NCI-H2081 (cell line): ENCODE measurements at regions not wholly inside any gene's neighbourhood (a gene's known extent, or its start where the extent isn't known, plus 50 kb on each side); places are given as distances from the start of the nearest gene placed in this dataset.
"Not testable (repeated sequence)": the region's sequence is repeated elsewhere in the genome, so short reads cannot be mapped to it uniquely, and the experiment has no call there.

ENCODE experiments used
- DNase-seq, 2 experiments: peaks; one replicate each; lab custom pipeline; 2025; lab: John Stamatoyannopoulos, UW

DNA sequence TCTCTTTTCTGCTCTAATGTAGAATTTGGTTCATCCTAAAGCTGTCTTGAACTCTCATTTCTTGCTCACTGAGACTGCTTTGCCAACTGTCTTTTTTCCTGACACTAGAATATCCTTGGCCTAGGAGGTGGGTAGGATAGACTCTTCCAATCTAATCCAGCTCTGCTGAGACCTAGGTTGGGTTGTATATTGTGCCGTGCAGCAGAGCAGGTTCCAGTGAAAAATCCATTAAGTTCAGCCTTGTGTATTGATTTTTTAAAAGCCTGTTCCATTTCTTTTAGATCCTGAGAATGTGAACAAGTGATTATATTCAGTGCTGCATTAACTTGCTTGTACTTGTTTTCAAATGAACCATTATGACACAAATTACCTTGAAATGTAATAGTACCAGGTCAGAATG lies 539.6 kb downstream of the LRRC70 start:
- no peak for DNase-seq

DNA sequence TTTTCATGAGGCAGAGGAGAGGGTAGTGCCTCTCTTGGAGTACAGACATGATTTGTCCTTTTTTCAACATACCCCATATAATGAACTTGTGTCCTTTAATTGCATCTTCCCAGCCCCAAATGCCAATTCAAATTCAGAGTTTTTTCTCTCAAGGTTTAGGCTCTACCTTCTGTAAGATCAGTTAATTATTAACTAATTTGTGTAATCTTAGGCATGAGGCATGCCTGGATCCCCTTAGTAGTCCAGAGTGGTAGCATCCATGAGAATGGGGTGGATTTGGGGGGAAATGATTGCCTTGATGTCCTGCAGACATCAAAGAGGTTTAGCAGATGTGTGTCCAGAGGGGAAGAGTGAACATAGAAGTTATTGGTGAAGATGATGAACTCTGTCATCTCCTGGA lies 533.3 kb downstream of the LRRC70 start:
- DNase-seq: no peak

DNA sequence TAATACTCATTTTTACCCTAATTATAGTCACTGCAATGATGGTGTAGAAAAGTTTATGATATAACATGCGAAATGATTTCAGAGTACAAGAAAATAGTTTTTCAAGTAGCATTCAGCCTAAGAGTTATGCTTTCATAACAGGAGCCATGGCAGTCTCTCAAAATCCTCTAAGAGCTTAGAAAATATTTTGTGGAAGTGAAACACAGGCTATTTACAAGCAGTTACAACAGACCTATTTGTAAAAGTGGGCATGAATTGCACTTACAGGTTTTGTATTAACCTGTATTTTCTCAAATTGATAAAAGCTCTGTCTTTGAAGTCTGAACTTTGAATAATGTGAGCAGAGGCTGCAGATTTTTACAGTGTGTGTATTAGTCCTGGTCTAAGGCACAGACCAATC lies 523.3 kb downstream of the LRRC70 start:
- no peak for DNase-seq

DNA sequence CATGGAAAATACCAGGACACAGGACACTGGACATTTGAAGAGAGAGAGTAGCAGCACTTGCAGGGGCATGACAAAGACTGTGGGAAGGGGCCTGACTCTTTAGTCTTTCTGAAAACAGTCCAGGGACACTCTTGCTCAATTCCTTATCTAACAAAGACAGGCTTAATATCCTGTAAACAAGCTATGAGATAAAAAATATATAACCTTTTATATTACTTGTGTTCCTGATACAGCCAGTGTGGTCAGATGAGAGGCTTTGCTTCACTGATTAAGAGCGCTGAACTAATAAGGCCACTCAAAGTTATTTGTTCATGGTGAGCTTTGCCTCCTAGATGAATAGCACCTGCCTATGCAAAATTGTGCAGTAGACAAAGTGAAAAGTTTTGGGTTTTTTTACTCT lies 518.7 kb downstream of the LRRC70 start:
- no peak for DNase-seq

DNA sequence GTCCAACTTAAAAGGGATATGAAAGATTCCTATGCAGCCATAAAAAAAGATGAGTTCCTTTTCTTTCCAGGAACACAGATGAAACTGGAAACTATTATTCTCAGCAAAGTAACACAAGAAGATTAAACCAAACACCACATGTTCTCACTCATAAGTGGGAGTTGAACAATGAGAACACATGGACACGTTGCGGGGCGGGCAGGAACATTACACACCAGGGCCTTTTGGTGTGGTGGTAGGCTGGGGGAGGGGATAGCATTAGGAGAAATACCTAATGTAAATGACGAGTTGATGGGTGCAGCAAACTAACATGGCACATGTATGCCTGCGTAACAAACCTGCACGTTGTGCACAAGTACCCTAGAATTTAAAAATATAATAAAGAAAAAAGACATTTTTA lies 516.1 kb downstream of the LRRC70 start:
- DNase-seq: no peak

DNA sequence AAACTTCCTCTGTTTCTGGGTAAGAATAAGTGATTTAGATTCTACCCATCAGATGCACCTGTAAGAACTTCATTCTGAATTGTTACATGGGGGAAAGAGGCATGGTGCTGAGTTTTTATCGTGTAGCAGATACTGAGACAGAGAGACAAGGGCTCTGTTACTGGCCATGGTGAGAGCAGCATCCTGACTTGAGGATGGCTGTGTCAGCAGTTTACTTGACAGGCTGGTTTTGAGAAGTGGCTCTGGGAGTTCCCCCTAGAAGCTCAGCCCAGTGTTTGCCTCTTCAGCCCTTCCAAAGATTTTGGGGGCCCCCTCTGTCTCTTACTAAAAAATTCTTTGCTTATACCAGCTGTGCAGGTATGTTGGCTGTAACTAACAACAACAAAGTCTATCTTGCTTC lies 510.5 kb downstream of the LRRC70 start:
- no peak for DNase-seq

DNA sequence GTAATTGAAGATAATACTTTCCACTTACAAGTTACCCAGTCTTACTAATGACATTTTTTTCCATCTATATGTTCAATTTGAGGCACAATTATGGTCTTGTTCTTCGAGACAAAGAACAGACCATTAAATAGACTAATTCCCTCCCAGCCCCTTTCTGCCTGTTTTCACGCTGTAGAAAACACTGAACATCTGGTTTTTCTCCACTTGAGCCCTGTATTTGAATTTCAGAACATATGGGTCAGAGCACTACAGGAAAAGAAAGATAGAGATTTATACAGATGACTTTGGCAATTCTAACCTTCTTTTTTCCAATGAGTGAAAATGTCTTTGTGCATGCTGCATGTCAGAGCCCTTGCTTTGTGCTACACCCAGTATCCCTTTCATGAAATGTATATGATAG lies 506.9 kb downstream of the LRRC70 start:
- DNase-seq: no peak

DNA sequence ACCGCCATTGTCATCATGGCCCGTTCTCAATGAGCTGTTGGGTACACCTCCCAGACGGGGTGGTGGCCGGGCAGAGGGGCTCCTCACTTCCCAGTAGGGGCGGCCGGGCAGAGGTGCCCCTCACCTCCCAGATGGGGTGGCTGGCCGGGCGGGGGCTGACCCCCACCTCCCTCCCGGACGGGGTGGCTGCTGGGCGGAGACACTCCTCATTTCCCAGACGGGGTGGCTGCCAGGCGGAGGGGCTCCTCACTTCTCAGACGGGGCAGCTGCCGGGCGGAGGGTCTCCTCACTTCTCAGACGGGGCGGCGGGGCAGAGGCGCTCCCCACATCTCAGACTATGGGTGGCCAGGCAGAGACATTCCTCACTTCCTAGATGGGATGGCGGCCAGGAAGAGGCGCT lies 505.1 kb downstream of the LRRC70 start:
- not testable (repeated sequence) for DNase-seq

DNA sequence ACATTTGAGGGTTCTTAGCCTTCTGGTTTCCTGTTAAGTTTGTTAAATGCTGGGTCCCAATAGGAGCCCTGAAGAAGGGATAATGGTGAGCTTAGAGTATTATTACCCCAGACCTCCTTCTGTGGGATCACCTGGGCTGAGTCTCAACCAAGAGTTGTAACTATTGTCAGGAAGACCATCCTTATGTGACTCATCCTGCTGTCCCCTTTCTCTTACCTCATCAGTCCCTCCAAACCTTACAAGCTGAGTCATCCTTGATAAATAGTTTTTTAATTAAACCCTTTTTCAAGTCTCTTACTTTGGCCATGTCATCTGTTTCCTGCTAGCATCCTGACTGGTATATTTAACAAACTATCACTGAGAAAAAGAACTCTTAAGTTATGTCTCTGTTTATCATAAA lies 502.8 kb downstream of the LRRC70 start:
- DNase-seq: no peak

DNA sequence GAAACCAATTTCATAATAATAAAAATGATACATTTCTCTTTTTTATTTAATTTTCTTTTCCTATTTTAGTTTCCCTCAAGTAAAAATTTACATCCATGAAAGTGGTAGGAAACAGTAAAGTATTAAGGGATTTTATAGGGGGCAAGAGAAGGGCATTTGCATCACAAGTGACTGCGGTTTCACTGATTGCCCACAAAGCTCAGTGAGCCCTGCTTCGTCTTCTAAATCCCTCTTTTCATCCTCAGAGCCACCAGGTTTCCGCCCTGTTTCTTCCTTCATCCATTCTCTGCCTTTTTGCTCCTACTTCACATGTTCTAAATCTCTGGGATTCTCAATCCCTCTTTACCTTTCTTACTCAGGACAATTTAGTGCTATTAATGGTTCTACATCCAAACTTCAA lies 491.4 kb downstream of the LRRC70 start:
- DNase-seq: no peak

DNA sequence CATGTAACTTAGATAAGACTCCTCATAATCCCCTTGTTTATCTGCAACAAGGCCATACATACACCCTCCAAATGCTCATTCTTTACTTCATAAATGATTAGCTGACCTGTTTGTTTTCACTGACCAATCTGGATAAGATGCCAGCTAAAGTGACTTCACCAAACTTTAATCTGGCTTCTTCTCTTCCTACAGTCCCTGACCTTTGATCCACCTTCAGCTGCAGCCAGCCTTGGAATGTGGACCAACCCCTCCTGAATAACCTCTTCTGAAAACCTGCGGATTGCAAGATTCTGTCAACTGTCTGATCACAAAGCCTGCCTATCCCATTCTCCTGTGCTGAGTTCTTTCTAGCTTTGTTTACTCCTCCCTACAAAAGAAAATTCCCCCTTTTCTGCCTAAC lies 476.8 kb downstream of the LRRC70 start:
- DNase-seq: no peak

DNA sequence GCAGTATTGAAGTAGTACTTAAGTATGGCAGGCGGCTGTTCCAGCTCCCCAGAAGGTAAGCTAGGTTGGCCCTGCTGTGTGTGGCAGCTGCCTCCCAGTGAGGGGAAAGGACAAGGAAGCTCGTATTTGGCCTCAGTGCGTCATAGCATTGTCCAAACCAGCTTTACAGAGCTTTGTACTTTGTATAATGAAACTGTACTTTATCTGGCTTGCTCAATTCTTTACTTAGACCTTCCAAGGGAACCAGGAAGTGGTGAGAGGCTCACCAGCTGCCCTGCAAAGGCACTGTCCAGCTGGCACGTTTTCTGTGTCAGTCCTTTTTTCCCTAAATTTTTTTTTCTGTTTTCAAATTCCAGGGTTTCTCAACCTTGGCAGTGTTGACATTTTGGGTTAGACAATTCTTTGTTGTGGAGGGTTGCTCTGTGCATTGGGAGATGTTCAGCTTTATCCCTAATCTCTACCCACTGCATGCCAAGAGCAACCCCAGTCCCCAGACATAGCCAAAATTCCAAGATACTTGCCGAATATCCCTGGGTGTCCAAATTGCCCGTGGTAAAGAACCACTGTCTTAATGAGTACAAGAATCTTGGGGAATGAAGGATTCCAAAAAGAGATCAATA lies 474.5 kb downstream of the LRRC70 start:
- DNase-seq: no peak

DNA sequence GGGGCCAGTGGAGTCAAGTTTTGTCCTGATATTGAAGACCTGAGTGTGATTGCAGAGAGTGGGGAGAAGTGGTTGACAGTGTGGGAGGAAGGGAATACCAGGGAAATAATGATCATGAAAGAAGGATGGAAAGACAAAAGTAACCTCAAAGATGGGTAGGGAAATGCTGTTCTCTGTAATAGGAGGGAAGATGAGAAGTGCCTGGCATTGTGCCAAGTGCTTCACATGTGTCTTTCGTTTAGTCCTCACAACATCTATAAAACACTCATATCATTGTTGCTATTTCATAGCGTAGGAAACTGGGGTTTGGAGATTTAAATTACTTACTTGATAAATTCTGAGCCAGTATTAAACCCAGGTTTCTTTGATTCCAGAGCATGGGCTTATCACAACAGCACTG lies 472.3 kb downstream of the LRRC70 start:
- DNase-seq: no peak

DNA sequence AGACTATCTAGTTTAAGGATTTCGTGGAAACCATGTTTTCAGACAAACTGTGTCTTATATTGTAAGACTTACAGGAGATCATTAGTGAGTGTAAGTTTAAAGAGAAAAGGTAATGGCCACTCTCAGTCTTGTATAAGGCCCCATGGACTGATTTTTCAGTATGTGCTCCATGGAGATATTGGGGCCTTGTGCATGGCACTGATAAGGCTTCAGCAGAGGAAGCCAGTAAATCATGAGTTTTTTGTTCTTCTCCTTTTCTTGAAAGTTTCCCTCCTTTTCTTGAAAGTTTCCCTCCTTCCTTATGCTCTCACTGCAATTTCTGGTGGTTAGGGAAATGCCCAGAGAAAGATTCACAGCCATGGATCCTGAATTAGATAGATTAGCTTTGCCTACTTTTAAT lies 471.3 kb downstream of the LRRC70 start:
- DNase-seq: no peak

DNA sequence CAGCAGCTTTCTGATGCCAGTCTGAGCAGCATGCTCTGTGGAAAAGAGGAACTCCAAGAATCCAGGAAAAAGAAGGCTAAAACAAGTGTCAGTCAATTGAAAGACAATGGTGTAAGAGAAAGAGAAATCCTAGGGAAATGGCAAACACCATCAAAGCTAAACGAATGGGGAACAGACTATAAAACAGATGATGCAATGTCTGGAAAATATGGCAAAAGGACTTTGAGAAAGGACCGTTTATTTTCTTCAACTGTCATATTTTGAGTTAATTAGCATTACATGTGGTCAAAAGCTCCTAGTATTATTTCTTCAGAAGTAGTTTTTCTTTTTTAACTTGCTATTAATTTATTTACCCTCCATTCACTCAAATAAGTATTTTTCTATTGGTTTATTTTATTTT lies 465.2 kb downstream of the LRRC70 start:
- no peak for DNase-seq

DNA sequence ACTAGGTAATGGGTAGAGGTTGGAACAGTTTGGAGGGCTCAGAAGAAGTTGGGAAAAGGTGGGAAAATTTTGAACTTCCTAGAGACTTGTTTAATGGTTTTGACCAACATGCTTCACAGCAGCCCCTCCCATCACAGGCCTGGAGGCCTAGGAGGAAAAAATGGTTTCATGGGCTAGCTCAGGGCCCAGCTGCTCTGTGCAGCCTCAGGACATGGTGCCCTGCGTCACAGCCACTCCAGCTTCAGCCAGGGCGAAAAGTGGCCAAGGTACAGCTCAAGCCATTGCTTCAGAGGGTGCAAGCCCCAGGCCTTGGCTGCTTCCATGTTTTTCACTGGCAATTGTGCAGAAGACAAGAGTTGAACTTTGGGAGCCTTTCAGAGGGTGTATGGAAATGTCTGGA lies 453.7 kb downstream of the LRRC70 start:
- no peak for DNase-seq

DNA sequence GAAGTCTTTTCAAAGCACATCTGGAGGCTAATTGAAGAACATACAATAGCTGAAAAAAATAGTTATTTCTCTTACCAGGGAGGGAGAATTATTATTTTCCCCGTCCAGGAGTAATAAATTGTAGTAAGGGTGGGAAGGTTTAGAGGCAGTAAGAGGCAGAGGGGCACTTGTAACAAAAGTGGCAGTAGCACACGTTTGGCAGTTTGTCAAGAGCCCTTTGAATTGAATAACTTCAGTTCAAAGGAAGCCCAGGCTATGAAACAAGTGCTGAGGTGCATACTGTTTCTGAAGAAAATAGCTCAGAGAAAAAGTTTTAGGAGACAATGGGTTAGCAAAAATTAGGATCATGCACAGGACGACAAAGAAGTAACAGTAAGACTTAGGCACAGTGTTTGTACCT lies 451.3 kb downstream of the LRRC70 start:
- DNase-seq: no peak

DNA sequence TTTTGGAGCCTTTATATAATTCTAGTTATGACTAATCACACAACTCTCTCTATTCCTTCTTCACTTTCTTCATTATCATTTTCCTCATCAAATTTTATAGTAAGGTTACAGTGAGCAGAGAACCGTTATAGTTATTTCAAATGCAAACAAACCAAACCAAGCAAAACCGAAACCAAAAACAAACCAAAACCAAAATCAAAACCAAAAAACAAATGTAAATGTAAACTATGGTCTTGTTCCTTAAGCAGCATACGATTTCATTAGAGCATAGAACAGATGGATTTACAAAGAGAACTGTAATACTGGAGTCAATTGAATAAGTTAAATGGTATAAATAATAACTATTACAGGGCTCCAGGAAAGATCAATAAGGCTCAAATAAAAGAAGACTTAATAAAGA lies 447.1 kb downstream of the LRRC70 start:
- DNase-seq: no peak

DNA sequence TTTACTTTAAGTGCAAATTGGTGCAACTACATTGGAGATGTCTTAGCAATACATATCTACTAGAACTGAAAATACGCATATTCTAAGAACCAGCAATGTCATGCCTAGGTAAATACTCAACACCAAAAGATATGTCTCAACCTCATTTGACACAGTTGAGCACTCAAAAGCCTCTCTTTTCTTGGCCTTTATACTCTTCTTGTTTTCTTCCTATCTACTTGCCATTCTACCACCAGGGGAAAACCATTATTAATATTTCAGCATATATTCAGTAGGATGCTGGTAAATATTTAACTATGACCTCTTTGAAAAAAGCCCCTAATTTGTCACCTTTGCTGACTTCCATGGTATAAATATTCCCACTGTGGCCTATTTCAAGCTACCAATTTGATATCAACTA lies 443.8 kb downstream of the LRRC70 start:
- no peak for DNase-seq

DNA sequence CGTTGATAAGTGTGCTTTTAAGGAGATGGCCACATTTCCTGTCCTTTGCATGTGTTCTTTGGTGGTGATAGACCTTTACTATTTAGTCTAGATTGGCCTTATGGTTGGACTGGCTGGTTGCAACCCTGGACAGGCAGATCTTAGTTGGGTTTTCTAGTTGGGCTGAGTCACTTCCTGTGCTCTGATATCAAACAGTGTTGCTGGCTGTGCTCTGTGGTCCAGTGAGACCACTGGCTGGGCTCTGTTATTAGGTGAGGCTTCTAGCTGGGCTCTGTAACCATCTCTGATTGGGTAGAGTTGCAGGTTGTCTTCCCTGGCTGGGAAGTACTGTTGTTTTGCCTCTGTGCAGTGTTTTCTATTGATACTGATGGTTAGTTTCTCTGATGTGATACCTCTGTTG lies 432.5 kb downstream of the LRRC70 start:
- DNase-seq: no peak

DNA sequence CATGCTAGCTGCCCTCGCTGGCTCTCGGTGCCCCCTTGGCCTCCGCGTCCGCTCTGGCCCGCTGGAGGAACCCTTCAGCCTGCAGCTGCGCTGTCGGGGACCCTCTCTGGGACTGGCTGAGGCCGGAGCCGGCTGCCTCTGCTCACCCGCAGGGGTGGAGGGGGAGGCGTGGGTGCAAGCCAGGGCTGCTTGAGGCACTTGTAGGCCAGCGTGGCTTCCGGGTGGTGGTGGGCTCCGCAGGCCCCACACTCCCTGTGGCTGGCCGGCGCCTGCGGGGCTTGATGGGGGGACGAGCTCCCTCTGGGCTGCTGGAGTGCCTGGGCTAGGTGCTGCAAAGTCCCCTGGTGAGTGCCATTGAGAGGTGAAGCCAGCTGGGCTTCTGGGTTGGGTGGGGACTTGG lies 429.6 kb downstream of the LRRC70 start:
- DNase-seq: no peak

DNA sequence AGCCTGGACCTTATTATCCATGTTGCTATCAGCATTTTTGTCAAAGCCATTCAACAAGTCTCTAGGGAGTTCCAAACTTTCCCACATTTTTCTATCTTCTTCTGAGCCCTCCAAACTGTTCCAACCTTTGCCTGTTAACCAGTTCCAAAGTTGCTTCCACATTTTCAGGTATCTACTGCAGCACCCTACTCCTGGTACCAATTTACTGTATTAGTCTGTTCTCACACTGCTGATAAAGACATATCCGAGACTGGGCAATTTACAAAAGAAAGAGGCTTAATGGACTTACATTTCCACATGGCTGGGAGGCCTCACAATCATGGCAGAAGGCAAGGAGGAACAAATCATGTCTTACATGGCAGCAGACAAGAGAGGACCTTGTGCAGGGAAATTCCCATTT lies 416.2 kb downstream of the LRRC70 start:
- not testable (repeated sequence) for DNase-seq

DNA sequence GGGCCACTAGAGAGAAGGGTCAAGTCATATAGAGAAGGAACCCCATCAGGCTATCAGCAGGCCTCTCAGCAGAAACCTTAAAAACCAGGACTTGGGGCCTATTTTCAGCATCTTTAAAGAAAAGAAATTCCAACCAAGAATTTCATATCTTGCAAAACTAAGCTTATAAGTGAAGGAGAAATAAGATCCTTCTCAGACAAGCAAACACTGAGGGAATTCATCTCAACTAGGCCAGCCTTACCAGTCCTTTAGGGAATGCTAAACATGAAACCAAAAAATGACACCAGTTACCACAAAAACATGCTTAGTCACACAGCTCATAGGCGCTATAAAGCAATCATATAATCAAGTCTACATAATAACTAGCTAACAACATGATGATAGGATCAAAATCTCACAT lies 407.1 kb downstream of the LRRC70 start:
- DNase-seq: no peak

DNA sequence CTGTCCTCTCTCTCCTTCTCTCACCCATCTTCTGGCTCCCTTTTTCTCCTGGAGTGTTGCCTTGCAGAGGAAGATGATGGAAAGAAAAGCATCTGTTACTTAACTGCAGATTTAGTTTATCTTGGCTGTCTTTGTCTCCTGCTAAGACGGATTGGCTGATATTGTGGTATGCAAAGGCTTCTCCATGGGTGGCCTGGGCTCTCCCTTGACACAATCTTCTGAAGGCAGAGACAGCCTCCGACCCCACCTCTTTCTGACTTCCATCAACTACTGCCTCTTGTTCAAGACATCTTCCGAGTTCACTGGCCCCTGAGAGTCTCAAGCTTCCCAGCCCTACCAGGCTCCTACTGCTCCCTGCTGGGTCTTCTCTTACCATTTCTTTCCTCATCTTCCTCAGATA lies 403.7 kb downstream of the LRRC70 start:
- no peak for DNase-seq

DNA sequence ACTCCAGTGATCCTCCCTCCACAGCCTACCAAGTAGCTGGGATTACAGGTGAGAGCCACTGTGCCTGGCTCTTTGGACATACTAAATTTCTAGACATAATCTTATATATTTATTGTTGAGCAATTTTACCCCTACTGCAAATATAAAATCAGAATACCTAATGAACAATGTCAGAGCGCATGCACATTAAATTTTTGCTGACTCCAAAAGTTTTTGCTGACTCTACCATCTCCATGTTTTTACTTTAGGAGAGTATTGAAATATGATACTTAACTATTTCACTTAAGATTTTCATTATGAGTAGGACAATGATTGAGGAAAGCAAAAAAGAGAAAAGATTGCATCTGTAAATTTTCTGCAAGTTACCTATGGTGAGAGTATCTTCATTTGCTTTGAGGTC lies 402.3 kb downstream of the LRRC70 start:
- no peak for DNase-seq
